Epithelial cell of prostate (primary cell): ENCODE measurements at regions not wholly inside any gene's neighbourhood (a gene's known extent, or its start where the extent isn't known, plus 50 kb on each side); places are given as distances from the start of the nearest gene placed in this dataset.
"Not testable (repeated sequence)": the region's sequence is repeated elsewhere in the genome, so short reads cannot be mapped to it uniquely, and the experiment has no call there.

ENCODE experiments used
- DNase-seq: peaks from one replicate; pipeline ENCODE4 v3.0.0-alpha.2; 2011; ENCODE audit warnings: low read depth, low spot score
- H3K27ac ChIP-seq: fragments of 450-650 bp; 2 replicates; pipeline ENCODE4 v1.5.1; 2017; ENCODE audit warnings: mild to moderate bottlenecking

DNA sequence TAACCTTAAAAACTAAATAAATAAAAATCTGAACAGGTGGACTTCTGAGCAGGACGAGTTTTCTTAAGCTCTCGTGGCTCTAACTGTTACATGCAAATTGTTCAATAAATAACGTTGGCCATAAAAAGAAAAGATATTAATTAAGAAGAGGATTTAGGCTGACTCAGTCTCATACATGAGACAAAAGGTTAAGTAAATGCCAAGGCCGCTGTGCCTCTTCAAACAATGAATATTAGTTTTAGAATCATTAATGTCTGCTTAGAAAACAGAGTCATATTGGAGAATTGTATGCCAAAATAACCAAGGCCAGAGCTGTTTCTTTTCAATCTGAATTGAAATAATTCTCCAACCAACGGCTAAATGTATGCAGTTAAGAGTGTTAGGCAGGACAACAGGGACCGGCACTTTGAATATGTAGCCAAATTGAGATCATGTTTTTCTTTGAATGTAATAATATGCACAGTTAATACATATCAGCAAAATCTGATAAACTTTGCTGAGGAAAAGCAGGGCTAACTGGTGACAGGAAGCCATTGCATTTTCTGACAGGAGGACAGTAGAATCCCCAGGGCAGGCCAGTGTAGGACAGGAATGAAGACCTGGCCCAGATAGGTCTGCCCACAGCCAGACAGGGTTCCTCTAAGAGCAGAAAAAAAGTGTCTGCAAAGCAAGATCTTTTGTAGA lies 1041.4 kb upstream of the FANCL start:
- DNase-seq: no peak
- no peak overlapping the region for H3K27ac ChIP-seq

DNA sequence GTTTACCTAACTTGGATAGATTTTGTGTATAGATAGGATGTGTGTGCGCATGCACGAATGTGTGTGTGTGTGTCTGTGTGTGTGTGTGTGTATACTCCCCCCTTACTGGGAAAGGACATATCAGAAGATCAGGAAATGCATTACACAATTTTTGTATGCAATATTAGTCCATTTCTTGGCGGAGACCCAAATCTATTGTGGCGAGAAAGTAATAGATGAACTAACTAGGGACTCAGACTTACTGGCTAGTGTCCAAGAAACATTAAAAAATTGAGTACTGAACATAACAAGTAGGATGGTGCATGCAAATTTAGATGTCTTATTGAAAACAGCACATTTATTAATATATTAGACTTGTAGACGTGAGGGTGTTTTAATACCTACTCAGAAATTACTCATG lies 1036.5 kb upstream of the FANCL start:
- H3K27ac ChIP-seq: no peak overlapping the region
- DNase-seq: no peak

DNA sequence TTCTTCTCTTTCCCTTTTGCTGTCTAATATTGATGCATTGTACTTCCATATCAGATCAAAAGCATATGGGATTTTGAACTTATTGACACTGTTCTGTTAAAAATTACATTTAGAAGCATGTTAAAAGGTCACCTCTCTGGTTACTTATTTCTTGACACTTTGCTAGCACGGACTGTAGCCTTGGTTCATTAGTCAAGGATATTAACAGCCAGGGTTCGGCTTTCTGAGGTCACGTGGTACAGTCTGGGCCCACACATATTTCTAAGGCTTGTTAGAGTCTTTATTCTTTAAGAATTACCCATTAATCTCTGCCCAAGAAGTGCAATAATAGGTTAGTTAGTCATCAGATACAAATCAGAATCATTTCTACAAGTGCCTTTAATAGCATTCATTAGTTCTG lies 1035.8 kb upstream of the FANCL start:
- no peak for DNase-seq
- no peak overlapping the region for H3K27ac ChIP-seq

DNA sequence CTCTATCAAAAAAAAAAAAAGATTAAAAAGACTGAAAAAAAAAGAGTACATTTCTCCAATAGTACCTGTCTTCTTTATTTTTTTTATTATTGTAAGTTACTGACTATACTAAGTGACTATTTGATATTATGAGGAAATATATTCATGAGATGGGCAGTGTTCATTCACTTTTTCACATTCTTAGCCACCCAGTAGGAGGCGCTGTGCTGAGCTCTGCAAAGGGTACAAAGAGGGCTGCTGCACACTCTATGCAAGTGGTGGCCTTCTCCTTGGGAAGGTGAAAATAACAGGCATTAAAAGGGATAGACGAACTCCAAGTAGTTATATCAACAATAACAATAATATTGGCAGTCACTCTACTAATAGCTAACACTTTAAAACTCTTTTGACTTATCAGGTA lies 1034.9 kb upstream of the FANCL start:
- no peak overlapping the region for H3K27ac ChIP-seq

DNA sequence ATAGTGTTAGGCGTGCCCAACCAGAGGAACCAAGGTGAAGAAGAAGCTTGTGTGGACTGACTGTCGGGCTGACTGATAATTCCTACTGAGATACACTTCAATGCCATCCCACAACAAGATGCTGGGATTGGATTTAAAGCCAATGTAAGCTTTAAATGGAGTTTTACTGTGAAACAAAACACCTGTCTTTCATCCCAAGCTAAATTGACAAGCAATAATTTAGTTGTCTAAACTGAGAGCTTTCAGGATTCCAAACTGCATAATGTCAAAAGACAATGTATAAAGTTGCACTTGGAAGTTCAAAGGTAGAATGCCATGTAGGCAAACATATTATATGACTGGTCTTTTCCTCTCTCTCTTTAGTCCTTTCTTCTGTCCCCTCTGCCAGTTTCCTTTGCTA lies 1025.3 kb upstream of the FANCL start:
- no peak for DNase-seq
- no peak overlapping the region for H3K27ac ChIP-seq

More for the DNA sequence above, 1034.9 kb upstream of the FANCL start:
- DNase-seq: no peak

DNA sequence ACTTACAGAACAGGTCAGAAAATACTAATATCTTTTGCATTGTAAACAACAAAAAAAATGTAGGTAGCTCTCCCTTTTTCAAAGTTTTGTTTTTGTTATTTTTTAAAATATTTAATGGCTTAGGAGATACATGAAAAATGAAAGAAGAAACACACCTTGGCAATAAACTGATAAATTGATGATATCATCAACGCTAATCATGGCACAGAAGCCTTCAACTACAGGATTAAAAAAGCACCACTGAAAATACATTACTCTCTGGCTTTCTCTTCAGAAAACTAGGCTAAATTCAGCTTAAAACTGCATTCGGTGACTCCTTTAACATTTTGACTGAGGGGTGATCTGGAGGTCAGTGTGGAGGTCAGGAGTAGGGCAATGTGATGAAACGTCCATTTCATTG lies 1018.8 kb upstream of the FANCL start:
- DNase-seq: no peak
- no peak overlapping the region for H3K27ac ChIP-seq

DNA sequence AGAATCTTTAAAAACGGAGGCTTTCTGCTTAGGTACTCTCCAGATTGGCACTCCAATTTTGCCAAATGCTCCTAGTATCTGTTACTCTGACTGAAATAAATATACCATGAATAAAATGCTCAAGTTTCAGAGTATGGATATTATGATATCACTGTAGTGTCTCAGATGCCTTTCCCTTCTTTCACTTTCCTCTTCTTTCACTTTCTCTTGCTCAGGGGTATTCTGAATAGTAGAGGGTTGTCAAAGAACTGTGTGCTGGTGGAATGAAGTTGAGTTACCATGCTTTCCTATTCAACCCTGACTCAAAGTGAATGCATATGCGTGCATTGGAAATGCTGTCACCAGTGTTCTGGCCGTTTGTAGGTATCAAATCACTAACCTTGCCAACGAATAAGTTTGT lies 1015.2 kb upstream of the FANCL start:
- no peak overlapping the region for H3K27ac ChIP-seq
- no peak for DNase-seq

DNA sequence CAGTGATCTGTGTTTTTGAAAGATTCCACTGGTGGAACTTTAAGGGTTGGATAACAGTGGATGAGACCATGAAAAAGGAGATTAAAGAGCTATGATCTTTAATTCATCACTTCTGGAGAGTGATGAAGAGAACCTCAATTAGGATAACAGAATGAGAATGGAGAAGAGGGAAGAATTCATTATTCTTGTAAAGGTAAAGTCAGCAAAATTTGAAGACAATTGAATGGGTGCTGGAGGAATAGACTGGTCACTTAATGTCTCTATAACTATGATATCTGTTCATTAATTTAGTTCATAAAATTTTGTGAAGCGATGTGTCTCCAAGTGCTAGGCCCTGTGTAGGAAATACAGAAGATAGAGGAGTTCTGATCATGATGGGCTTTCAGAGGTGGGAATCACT lies 1013.2 kb upstream of the FANCL start:
- H3K27ac ChIP-seq: no peak overlapping the region
- DNase-seq: no peak

DNA sequence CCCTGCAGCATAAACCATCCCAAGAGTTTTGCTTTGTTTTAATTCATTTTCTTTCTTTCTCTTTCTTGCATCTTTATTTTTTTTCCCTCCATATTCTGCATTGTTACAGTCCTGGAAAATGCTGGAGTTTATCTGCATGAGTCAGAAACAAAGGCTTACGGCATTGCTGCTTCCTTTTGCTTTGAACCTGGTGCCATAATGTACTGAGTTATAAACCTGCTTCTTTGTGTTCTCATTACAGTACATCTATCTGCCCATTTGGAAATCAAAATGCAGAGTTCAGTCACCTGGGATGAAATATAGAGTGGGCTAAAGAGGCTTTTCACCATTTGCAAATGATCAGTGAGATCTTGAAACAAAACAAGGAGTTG lies 1009.2 kb upstream of the FANCL start:
- no peak for DNase-seq
- H3K27ac ChIP-seq: no peak overlapping the region

DNA sequence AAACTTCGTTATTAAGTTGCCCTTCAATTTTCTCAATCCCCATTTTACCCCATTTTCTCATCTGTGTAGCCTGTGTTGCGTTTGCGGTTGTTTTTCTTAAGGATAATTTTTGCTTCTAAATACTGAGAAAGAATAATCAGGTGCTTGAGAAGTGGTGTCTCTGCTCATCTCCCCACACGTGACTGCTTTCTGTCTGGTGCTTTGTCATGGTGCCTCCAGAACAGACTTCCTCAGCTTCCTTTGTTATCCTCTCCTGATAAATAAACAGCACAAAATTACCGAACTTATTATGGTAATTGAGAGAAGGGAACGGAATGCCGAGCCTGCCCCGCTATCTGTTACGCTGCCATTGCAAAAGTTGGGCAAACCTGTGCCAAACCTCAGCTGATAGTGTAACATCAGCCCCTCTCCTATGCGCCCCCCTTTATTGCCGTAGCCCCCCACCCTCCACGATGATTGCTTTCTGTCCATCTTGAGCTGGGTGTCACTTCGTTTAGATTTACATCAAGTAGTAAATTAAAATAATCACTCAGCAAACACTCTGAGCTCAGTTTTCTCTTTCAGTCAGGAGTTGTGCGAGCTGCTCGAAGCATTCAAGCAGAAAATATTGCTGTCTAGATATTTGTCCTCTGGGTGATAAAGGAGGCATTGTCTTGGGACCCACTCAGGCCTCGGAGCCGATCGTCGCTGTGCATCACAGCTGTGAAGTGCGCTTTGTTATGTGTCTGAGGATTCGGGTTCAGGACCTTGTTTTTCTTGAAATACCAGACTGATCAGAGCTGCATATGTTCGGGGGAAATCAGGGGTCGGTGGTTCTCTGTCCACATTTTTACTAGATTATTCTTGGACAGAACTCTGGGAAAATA lies 1008.5 kb upstream of the FANCL start:
- DNase-seq: no peak
- H3K27ac ChIP-seq: no peak overlapping the region

DNA sequence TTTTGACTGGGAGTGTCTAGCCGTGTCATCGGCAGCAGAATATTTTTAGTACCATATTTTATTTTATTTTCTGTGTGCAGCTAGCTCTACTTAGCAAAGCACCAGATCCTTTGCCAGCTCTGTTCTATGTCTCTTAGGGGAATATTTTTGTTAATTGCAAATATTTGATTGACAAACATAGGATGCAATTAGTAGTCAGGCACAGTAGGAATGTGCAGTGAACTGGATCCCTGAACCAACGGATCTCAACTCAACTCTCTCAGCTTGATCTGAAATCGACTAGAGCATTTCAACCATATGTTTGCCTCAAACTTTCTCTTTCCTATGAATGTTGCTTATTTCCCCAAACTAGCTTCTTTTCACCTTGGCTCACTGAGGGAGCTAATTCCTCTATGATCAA lies 998.0 kb upstream of the FANCL start:
- DNase-seq: no peak
- H3K27ac ChIP-seq: no peak overlapping the region

DNA sequence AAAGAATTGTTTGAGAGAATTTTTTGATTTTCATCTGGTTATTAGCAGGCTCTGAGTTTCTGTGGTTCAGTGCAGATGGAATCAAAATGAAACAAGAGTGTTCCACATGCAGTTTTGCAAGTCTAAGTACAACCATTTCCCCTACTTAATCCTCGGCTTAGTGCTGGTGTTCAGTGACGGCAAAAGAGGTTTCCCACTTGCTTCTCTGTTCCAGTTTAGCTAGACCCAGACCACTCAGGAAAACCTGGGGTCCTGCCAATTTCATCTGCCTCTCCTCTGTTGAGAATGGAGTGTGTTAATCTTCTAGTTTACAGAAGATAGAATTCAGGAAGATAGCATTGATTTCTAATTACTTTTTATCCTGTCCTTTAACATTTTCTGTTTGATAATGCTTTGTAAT lies 996.2 kb upstream of the FANCL start:
- no peak for DNase-seq
- H3K27ac ChIP-seq: no peak overlapping the region

DNA sequence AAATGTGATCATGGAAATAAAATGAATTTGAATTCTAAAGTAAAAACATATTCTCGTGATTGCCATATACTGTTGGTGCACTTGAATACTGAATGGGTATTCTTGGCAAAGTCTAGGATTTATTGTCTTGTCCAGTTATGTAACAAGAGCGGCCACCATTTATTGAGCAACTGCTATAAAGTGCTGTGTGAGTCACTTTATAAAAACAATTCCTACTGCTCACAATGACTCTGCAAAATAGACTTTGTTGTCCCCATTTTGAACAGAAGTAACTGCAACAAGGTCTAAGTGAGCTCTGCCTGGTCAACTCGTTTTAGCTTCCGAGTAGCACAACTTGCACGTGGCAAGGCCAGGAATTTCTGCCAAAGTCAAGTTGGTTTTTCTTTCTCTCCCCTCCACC lies 995.6 kb upstream of the FANCL start:
- no peak for DNase-seq
- no peak overlapping the region for H3K27ac ChIP-seq

DNA sequence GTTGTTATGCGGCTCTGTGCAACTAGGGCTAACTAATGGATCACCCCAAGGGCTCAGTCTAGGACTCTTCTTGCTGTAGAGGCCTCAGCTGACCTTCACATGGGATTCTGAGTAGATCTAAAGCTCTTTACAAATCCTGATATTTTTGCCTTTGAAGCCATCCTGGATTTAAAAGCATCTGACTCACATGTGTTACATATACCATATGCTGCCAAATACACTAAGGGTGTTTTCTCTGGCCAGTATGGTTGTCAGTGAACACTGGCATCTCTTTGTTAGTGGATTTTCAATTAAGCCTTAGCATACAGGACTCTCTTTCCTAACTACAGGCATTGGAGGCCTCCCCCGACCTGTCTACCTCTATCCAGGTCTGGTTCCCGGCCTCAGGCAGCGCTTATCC lies 992.8 kb upstream of the FANCL start:
- DNase-seq: no peak
- peak overlapping the region; percentile 24 for H3K27ac ChIP-seq

DNA sequence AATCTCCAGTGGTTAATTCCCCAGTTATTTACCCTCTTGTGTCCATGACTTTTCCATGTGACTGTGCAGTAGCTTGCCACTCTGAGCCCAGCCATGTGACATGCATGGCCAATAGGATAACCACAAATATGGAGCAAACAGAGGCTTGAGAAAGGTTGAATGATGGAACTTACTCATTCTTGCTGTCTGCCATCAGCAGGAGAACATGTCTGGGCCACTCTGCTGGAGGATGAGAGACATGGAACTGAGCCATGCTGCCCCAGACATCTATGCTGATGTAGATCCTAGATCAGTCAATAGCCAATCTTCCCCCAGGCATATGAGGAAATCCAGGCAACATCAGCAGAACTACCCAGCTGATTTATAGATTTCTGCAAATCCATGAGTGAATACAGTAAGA lies 992.3 kb upstream of the FANCL start:
- H3K27ac ChIP-seq: peak overlapping the region; percentile 24
- peak; percentile 83 for DNase-seq

DNA sequence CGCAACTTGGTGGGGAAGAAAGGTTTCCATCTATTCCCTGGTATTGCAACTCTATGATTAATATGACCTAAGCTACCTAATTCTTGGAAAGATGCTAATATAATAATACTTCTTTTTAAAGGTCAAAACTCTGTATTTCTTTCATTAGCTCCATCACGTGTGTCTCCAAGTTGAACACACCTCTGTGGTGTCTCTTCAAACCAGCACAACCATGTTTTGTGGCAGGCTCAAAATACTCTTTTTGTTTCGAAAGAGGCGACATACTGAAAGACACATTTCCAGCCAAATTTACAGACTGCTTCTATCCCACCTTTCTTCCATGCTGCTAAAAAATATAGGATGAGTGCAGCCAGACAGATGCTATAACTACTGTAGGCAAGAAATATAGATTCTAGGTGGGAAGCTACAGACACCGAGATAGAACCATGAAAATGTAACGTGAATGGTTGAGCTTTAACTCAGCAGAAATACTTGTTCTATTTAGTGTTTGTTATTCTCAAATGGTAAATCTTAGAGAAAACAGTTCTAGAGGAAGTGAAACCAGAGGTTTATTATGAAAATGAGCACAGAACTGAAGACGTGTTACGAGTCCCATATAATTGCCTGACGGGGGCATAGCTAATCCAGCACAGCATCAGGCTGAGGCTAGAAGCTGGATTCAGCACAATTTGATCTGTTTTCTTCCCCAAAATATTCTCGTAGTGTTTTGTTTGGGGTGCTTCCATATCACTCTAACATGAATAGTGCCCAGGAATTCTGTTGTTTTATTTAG lies 991.5 kb upstream of the FANCL start:
- peak overlapping the region; percentile 24 for H3K27ac ChIP-seq
- no peak for DNase-seq

DNA sequence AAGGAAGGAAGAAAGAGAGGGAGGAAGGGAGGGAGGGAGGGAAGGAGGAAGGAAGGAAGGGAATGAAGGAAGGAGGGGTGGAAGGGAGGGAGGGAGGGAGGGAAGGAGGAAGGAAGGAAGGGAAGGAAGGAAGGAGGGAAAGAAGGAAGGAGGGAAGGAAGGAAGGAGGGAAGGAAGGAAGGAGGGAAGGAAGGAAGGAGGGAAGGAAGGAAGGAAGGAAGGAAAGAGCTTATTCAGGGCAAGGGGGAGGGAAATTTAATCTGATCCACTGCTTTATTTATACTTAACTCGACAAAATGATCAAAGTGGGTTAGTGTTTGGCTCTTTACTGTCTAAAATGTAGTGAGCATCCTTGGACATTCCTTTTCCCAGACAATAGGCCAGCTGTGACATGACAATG lies 985.2 kb upstream of the FANCL start:
- DNase-seq: not testable (repeated sequence)

DNA sequence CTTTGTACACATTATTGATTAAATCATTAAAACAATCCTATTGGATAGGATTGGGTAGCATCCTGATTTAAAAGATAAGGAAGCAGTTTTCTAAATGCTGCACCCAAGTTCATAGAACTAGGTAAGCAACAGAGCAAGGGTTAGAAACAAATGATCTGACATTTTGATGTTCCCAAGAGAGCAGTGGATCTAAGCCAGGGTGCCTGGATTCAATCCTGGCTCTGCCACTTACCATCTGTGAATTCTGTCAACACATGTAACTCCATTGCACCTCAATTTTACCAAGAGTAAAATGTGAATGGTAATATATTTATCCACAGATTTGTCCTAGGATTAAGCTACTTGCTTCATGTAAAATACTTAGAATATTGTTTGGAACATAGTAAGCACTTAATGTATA lies 982.6 kb upstream of the FANCL start:
- no peak for DNase-seq
- H3K27ac ChIP-seq: no peak overlapping the region

More for the DNA sequence above, 985.2 kb upstream of the FANCL start:
- H3K27ac ChIP-seq: not testable (repeated sequence)

DNA sequence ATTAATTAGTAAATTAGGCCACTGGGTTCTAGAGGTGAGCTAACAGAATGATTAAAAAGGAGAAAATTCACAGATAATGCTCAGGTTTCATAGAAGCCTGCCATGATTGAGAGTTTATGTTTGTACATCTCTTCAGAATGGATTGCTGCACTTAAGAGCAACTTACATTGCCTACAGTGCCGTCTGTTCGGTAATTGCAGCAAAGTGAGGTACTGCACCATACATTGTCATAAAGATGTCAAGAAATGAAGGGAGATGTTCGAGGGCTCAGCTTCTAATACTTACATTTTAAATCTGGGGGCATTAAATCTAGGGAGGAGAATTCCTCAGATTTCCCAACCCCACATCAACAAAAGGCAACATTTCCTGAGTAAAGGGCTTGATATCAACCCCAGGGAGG lies 976.2 kb upstream of the FANCL start:
- DNase-seq: no peak
- H3K27ac ChIP-seq: no peak overlapping the region

DNA sequence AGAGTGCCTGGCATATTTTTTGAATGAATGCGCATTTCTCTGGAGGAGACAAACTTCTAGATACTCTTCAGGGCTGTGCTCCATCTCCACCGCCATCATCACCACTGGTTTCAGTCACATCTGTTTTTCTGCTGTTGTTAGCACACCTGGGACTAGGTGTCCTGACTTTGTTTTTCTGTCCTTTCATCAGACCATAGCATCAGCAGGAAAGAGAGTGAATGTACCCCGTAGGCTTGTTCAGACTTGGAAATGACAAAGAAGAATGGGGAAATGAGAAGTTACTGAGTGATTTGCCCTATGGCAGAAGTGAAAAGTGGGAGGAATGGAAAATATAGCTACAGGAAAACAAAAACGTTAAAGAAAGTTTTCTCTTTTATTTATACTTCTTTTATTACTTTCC lies 965.2 kb upstream of the FANCL start:
- DNase-seq: peak; percentile 63
- peak overlapping the region; percentile 58 for H3K27ac ChIP-seq

DNA sequence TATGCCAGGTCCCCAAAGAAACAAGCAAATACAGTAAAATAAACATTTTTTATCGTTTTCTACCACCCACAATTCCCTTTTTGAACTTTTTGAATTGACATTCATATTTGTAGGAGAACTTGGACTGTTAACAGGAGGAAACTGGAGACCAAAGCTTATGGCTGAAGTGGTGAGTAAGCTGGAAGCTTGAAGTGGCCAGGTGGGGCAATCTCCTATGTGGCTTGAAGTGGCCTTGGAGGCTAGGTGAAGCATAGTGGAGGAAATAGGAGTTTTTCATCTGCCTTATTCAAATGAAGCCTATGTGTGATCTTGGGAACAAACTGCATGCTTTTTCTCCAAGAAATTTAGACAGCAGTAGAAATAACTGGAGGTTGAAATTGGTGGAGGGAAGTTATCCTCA lies 962.9 kb upstream of the FANCL start:
- no peak overlapping the region for H3K27ac ChIP-seq
- no peak for DNase-seq
